GM12878 (cell line): ENCODE measurements at regions not wholly inside any gene's neighbourhood (a gene's known extent, or its start where the extent isn't known, plus 50 kb on each side); places are given as distances from the start of the nearest gene placed in this dataset.

Source experiments
- ATAC-seq: fragments of 200-7000 bp; cut with Tn5 transposase; 3 replicates; pipeline ENCODE4 v1.9.1; 2020; ENCODE audit warnings: mild to moderate bottlenecking, moderate library complexity
- BruUV-seq: library from RNA; stranded (reverse); fragments of 400-500 nt; replicated peaks from 2 replicates; lab custom pipeline; 2021; lab: Mats Ljungman, UMichigan
- CTCF ChIA-PET: fragments of 300-600 bp; sonication (Branson Sonifier 250); formaldehyde crosslinking; extraction: SDS; loops from one replicate; lab custom pipeline; 2021; ENCODE audit warnings: inconsistent platforms; lab: Yijun Ruan, JAX
- POLR2A ChIA-PET: fragments of 350-600 bp; formaldehyde crosslinking; extraction: SDS; loops from one replicate; lab custom pipeline; 2021; ENCODE audit warnings: inconsistent platforms; lab: Charles Lee
- RAD21 ChIA-PET: fragments of 300-600 bp; sonication (Branson Sonifier 250); formaldehyde crosslinking; loops from one replicate; lab custom pipeline; 2023; ENCODE audit warnings: antibody characterized with exemption; ENCODE audit not compliant: unreplicated experiment; lab: Charles Lee
- SMC1A ChIA-PET: fragments of 300-600 bp; sonication (Branson Sonifier 250); formaldehyde crosslinking; loops from one replicate; lab custom pipeline; 2023; ENCODE audit not compliant: unreplicated experiment, uncharacterized antibody; lab: Charles Lee
- DNase-seq: peaks from one replicate; pipeline ENCODE4 v3.0.0-alpha.2; 2011; ENCODE audit warnings: low read depth, low spot score
- FAIRE-seq: peaks from 3 replicates; lab custom pipeline; 2011; peaks lifted over from hg19 to GRCh38; lab: Jason Lieb, UNC
- H2AFZ ChIP-seq: 2 replicates; pipeline ENCODE4 v1.6.0; 2011; ENCODE audit warnings: low read depth, low read length, control low read depth; ENCODE audit not compliant: control insufficient read depth
- H3K27ac ChIP-seq: 2 replicates; pipeline ENCODE4 v1.5.1; 2011; ENCODE audit warnings: control low read depth; ENCODE audit not compliant: control insufficient read depth, insufficient read depth
- H3K27me3 ChIP-seq, 2 experiments: replicated peaks in 1 of 2; 2 replicates each; pipeline versions ENCODE4 v1.6.0 to v1.6.1; 2011; ENCODE audit warnings: low read length in 1 of 2; ENCODE audit not compliant: control insufficient read depth in 2 of 2, insufficient read depth in 2 of 2
- H3K36me3 ChIP-seq, 2 experiments: 2 replicates each; pipeline ENCODE4 v1.5.1; 2011; ENCODE audit warnings: low read length in 1 of 2; ENCODE audit not compliant: control insufficient read depth in 2 of 2, insufficient read depth in 2 of 2
- H3K4me1 ChIP-seq: 2 replicates; pipeline ENCODE4 v1.6.1; 2011; ENCODE audit warnings: mild to moderate bottlenecking, low read length, moderate library complexity, mixed read lengths; ENCODE audit not compliant: control insufficient read depth, insufficient read depth
- H3K4me2 ChIP-seq: 2 replicates; pipeline ENCODE4 v1.6.0; 2011; ENCODE audit warnings: control low read depth; ENCODE audit not compliant: control insufficient read depth, insufficient read depth
- H3K4me3 ChIP-seq: fragments of 200-600 bp; sonication (generic); 2 replicates; pipeline ENCODE4 v1.5.1; 2016
- H3K79me2 ChIP-seq: 2 replicates; pipeline ENCODE4 v1.6.0; 2011; ENCODE audit warnings: low read length; ENCODE audit not compliant: control insufficient read depth, insufficient read depth
- H3K9ac ChIP-seq: 2 replicates; pipeline ENCODE4 v1.8.0; 2011; ENCODE audit warnings: low read length, control low read depth, mixed read lengths; ENCODE audit not compliant: control insufficient read depth, insufficient read depth
- H3K9me3 ChIP-seq: replicated peaks from 3 replicates; pipeline ENCODE4 v1.5.1; 2011; ENCODE audit warnings: mild to moderate bottlenecking, low read length; ENCODE audit not compliant: control insufficient read depth, insufficient read depth
- H4K20me1 ChIP-seq: 2 replicates; pipeline ENCODE4 v1.6.0; 2011; ENCODE audit not compliant: control insufficient read depth, insufficient read depth
- ATF2 ChIP-seq: IDR thresholded peaks from 2 replicates; pipeline ENCODE4 v1.6.1; 2012; ENCODE audit warnings: low read length, inconsistent platforms
- BCLAF1 ChIP-seq: fragments of 450-650 bp; IDR thresholded peaks from 2 replicates; pipeline ENCODE4 v1.6.1; 2017; ENCODE audit warnings: antibody characterized with exemption, mild to moderate bottlenecking, moderate library complexity
- EZH2 ChIP-seq: IDR thresholded peaks from 2 replicates; pipeline ENCODE4 v1.6.1; 2012; ENCODE audit warnings: low read depth, mild to moderate bottlenecking, control low read depth, inconsistent platforms, low read length, borderline replicate concordance; ENCODE audit not compliant: control insufficient read depth
- MYC ChIP-seq: IDR thresholded peaks from 2 replicates; pipeline ENCODE4 v1.6.1; 2011; ENCODE audit warnings: mild to moderate bottlenecking, low read length, moderate library complexity, inconsistent platforms; ENCODE audit not compliant: insufficient read depth, insufficient replicate concordance, insufficient read length, severe bottlenecking
- NKRF ChIP-seq: fragments of 450-650 bp; conservative IDR thresholded peaks from 2 replicates; pipeline ENCODE4 v1.6.1; 2017; ENCODE audit warnings: mild to moderate bottlenecking, moderate library complexity
- PBX3 ChIP-seq: IDR thresholded peaks from 2 replicates; pipeline ENCODE4 v1.6.1; 2011; ENCODE audit warnings: mild to moderate bottlenecking, low read depth, low read length, moderate library complexity; ENCODE audit not compliant: insufficient replicate concordance
- RAD51 ChIP-seq: fragments of 450-650 bp; IDR thresholded peaks from 2 replicates; pipeline ENCODE4 v1.6.1; 2016; ENCODE audit warnings: moderate library complexity, mild to moderate bottlenecking, inconsistent platforms
- SMARCA5 ChIP-seq: fragments of 450-650 bp; IDR thresholded peaks from 2 replicates; pipeline ENCODE4 v1.6.1; 2017; ENCODE audit warnings: mild to moderate bottlenecking
- SMC3 ChIP-seq: IDR thresholded peaks from 2 replicates; pipeline ENCODE4 v1.6.1; 2011; ENCODE audit warnings: low read length, improper control_type of control experiment, borderline replicate concordance
- SUZ12 ChIP-seq: fragments of 200-600 bp; sonication (generic); IDR thresholded peaks from one replicate; pipeline ENCODE4 v1.6.1; 2018; ENCODE audit warnings: antibody characterized with exemption, mild to moderate bottlenecking; ENCODE audit not compliant: unreplicated experiment
- TCF3 ChIP-seq: IDR thresholded peaks from 2 replicates; pipeline ENCODE4 v1.6.1; 2012; ENCODE audit warnings: low read depth, mild to moderate bottlenecking, low read length, borderline replicate concordance; ENCODE audit not compliant: insufficient read depth
- YBX1 ChIP-seq: fragments of 450-650 bp; IDR thresholded peaks from 2 replicates; pipeline ENCODE4 v1.6.1; 2016; ENCODE audit warnings: antibody characterized with exemption
- WGBS: methylation state at CpG from one replicate; pipeline ENCODE4 v1.1.6; 2016; ENCODE audit warnings: low lambda C conversion rate; ENCODE audit not compliant: insufficient replicate concordance, insufficient coverage; ENCODE audit errors: missing lambda C conversion rate; 5-methylcytosine and 5-hydroxymethylcytosine counted together
- in situ Hi-C: fragments of 300-500 bp; cut with MboI; formaldehyde crosslinking; loops from 9 replicates; pipeline ENCODE4 v1.14.3; 2018; ENCODE audit warnings: mixed read lengths
- intact Hi-C: fragments of 100-400 bp; cut with micrococcal nuclease; formaldehyde crosslinking; loops from one replicate; pipeline ENCODE4 v1.14.2; 2022; ENCODE audit not compliant: unreplicated experiment

- no peak for TF ChIP-seq EZH2
- TF ChIP-seq SUZ12 = no peak
- TF ChIP-seq YBX1 = no peak
- TF ChIP-seq PBX3 = no peak
- TF ChIP-seq, all 136 proteins: peak for 0
Observed at GRCh38 chr10:108629834-108630233, 1293.5 kb downstream of the XPNPEP1 start (continued).

- BruUV-seq = no TSS peak
- no peak overlapping the region for H3K9ac ChIP-seq
- no peaks in the 10 kb centered on the region for H3K9me3 ChIP-seq
- no peak for FAIRE-seq
- no peak for ATAC-seq
- no peaks in the 10 kb centered on the region for H3K36me3 ChIP-seq
- ChIA-PET POLR2A (no interaction called here), CTCF (interaction anchor here (0.6 kb wide), 1 partner anchor 16 kb away, joined by 3 read pairs; no protein-coding TSS in a partner anchor), SMC1A (no interaction called here), RAD21 (no interaction called here)
- in situ Hi-C loops = no loop called here
- H4K20me1 ChIP-seq = no peaks in the 10 kb centered on the region
- no peak overlapping the region for H3K4me3 ChIP-seq
- intact Hi-C loops = no loop called here
- H3K79me2 ChIP-seq = no peaks in the 10 kb centered on the region
- no peak for DNase-seq
- no peak overlapping the region for H3K4me2 ChIP-seq
- H3K27me3 ChIP-seq = no peaks in the 10 kb centered on the region
- H3K4me1 ChIP-seq = no peaks in the 10 kb centered on the region
- TF ChIP-seq SMARCA5 (no peak), NKRF (no peak), TCF3 (no peak), MYC (no peak), BCLAF1 (no peak), ATF2 (no peak), SMC3 (no peak), RAD51 (no peak)
- 0% methylated on average over 1 of the region's 1 CpG for WGBS
- no peak overlapping the region for H3K27ac ChIP-seq
- no peak overlapping the region for H2AFZ ChIP-seq
Observed at GRCh38 chr10:108624052-108624451, 1299.3 kb downstream of the XPNPEP1 start.
